ENCODE measurements at regions not wholly inside any gene's neighbourhood (a gene's known extent, or its start where the extent isn't known, plus 50 kb on each side); places are given as distances from the start of the nearest gene placed in this dataset.

- no peak for TF ChIP-seq CTCF (conservative IDR thresholded peaks at IDR 0.05; ENCODE audit: low read depth, low read length)
- TF ChIP-seq EZH2 (IDR thresholded peaks at IDR 0.05; ENCODE audit: low read length, unreplicated experiment), result no peak
- TF ChIP-seq EZH2phosphoT487 (IDR thresholded peaks at IDR 0.05; ENCODE audit: borderline replicate concordance, low read length), result no peak
Measured at GRCh38 chr3:139129892-139130291, 85.2 kb upstream of the PRR23C start.
